22Rv1 (cell line): ENCODE measurements at regions not wholly inside any gene's neighbourhood (a gene's known extent, or its start where the extent isn't known, plus 50 kb on each side); places are given as distances from the start of the nearest gene placed in this dataset.

ENCODE experiments used
- H3K27ac ChIP-seq: fragments of 450-650 bp; 2 replicates; pipeline ENCODE4 v1.5.1; 2017
- ZFX ChIP-seq: fragments of 450-650 bp; IDR thresholded peaks from 2 replicates; pipeline ENCODE4 v1.6.1; 2017; ENCODE audit warnings: antibody characterized with exemption, borderline replicate concordance
- TF ChIP-seq, protein P1 (sequence below): fragments of 450-650 bp; IDR thresholded peaks from 2 replicates; pipeline ENCODE4 v1.5.1; 2017; ENCODE audit warnings: mild to moderate bottlenecking

DNA sequence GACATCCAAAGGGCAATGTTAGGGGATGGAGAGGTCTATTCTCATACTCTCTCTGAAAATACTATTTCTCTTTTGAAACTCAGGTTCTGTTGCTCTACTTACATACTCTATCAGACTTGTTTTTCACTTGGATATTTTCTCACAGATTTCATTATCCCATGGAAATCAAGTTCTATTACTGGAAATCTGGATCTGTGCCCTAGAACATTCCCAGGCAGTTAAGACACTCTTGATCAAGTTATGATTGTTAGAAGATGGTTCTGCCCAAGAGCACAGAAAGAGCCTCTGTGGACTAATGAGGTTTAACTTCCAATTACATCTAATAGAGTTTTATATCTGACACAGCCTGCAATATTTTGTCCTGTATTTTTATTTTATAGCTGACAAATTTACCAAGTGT is 591.0 kb upstream of the ATP2B1 start:
- no peak for TF ChIP-seq ZFX
- TF ChIP-seq, protein P1, sequence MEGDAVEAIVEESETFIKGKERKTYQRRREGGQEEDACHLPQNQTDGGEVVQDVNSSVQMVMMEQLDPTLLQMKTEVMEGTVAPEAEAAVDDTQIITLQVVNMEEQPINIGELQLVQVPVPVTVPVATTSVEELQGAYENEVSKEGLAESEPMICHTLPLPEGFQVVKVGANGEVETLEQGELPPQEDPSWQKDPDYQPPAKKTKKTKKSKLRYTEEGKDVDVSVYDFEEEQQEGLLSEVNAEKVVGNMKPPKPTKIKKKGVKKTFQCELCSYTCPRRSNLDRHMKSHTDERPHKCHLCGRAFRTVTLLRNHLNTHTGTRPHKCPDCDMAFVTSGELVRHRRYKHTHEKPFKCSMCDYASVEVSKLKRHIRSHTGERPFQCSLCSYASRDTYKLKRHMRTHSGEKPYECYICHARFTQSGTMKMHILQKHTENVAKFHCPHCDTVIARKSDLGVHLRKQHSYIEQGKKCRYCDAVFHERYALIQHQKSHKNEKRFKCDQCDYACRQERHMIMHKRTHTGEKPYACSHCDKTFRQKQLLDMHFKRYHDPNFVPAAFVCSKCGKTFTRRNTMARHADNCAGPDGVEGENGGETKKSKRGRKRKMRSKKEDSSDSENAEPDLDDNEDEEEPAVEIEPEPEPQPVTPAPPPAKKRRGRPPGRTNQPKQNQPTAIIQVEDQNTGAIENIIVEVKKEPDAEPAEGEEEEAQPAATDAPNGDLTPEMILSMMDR: no peak
- no peak overlapping the region for H3K27ac ChIP-seq

DNA sequence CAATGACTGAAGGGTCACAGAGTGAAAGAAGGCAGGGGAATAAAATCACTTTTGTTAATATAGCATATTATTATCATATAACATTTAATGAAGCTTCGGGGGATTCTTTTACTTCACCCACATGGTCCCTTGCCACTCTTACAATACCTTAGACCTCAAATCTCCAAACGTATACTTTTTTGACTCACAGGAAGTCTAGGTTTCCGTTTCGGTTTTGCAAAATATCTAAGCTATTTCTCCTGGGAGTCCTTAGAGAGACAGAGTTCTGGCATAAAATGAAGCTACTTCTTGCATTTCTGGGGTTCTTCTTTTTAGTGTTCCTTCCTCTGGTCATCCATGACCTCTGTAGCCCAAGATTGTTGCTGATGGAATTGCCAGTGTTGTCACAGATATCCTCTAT is 590.5 kb upstream of the ATP2B1 start:
- H3K27ac ChIP-seq: no peak overlapping the region
- TF ChIP-seq, protein P1: no peak
- TF ChIP-seq ZFX: no peak

DNA sequence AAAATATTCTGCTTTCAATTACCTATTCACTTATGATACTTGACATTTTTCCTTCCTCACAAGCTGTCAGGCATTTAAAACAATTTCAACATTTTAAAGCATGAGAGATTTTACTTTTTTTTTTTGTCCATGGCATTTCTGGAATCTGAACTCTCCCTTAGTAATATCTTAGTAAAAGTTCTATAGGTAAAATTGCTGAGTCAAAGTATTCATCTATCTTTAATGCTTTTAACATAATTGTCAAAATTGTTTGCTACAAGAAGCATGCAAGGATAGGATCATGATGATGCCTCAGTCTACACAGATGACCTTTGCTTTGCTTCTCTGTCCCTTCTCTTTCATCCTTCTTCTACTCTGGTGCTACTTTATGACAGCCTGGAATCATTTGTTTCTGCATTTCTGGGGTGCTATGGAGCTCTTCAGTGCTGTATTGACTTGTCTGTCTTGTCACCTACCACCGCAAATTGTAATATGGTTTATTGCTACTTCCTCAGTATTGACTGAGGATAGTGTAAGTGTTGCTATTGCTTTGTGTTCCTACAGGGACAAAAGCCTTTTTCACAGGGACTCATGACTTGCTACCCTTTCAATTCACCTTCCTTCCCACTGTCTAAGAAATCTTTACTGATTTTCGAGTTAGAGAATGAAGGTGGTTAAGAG is 589.8 kb upstream of the ATP2B1 start:
- TF ChIP-seq, protein P1: no peak
- TF ChIP-seq ZFX: no peak
- H3K27ac ChIP-seq: no peak overlapping the region

DNA sequence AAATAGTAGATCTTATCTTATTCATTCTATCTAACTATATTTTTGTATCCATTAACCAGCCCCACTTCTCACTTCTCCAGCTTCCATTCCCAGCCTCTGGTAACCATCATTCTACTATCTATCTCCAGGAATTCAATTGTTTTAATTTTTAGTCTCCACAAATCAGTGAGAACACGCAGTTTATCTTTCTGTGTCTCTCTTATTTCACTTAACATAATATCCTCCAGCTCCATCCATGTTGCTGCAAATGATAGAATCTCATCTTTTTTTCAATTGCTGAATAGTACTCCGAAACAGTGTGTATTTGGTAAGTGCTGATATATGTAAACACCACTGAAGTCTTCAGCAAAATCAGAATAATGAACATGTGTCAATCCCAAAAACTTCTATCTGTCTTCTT is 587.2 kb upstream of the ATP2B1 start:
- no peak for TF ChIP-seq ZFX
- TF ChIP-seq, protein P1: no peak
- no peak overlapping the region for H3K27ac ChIP-seq

DNA sequence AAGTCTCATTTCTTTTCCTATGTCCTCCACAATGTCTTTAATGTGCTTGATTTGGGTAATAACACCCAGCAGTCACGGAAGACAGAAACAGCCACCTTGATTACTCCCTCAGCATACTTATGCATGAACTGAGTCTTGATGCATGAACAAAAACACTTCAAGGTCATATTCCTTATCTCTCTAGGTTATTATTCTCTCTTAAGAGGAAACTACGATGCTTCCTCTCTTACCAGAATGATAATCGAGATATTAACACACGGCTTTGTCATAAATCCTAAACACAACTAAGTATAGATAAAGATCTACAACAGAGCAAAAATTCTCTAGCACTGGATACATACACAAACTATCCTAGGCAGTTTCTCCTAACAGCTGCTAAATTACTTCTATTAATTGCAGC is 583.5 kb upstream of the ATP2B1 start:
- H3K27ac ChIP-seq: no peak overlapping the region

DNA sequence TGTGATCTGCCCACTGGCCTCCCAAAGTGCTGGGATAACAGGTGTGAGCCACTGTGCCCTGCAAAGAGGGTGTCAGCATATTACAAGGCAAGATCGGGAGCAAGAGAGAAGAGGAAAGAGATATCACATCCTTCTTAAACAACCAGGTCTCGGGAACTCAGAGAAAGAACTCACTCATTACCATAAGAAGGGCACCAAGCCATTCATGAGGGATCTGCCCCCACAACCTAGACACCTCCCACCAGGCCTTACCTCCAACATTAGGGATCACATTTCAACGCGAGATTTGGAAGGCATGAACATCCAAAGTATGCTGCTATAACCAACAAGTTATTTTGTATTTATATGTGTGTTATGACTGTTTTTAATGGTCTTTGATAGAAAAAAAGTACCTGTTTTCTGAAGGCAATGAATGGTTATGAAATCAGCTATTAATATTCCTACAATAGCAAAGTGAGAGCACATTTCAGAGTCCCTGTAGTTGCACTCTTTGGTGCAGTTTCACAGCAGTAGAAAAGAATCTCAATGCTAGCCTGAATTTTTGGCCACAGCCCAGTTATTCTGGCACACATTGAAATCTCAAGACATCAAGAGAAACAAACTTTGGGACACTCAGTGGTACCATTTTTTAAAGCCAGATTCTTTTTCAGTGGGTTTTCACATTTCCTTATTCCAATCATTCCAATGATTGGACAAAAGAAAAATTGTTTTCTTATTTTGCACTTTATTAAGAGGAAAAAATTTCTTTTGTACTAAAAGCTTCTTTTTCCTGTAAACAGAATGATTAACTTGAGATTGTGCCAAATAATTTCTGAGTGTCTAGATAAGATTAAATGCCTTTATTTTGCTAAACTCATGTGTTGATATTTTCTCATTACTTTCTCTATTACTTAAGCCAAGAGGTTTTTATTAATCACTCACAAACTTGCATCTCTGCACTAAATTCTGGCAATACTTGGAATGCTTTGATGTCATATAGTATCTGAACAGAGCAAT is 582.6 kb upstream of the ATP2B1 start:
- no peak for TF ChIP-seq ZFX
- TF ChIP-seq, protein P1: no peak
- H3K27ac ChIP-seq: no peak overlapping the region

More for the DNA sequence above, 583.5 kb upstream of the ATP2B1 start:
- no peak for TF ChIP-seq ZFX
- TF ChIP-seq, protein P1: no peak

DNA sequence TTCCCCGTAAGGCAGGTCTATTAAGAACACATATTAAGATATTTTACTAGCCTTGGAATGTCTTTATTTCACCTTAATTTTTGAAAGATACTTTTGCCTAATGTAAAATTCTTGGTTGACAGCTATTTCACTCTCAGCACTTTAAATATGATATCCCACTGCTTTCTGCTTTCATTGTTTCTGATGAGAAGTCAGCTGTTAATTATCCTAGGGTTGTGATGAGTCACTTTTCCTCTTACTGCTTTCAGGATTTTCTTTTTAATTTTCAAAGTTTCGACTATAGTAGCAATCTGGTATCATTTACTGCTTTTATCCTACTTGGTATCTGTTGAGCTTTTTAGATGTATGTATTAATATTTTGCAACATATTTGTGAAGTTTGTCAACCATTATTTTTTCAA is 578.9 kb upstream of the ATP2B1 start:
- TF ChIP-seq, protein P1: no peak
- no peak for TF ChIP-seq ZFX

More for the DNA sequence above, 578.9 kb upstream of the ATP2B1 start:
- no peak overlapping the region for H3K27ac ChIP-seq
